ENCODE measurements at regions not wholly inside any gene's neighbourhood (a gene's known extent, or its start where the extent isn't known, plus 50 kb on each side); places are given as distances from the start of the nearest gene placed in this dataset.

DNA sequence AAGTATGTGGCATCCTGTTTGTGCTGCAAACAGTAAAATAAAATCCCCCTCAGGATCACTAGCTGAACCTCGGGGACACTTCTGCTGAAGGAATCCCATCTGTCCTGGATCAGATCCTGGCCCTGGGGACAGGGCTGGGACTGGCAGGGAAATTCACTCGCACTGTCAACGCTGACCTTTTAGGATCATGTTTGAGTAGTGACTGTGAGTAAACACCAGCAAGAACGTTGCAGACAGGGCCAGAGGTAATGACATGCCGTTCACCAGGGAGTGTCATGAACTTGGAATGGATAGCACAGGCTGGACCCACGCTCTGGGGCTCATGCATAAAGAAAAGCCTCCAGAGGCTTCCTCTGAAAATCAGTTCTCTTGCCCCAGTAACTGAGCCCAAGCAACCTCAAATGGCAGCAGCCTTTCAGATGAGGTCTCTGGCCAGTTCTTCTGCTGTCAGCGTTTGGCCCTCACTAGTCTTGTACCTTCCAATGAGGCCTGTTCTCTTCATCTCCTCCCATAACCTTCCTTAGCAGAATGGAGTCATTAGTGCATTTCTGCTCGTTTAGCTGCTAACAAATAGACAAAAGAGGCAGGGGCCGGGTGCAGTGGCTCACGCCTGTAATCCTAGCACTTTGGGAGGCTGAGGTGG, 51.0 kb upstream of the BARX2 start:
- DNase-seq (ENCODE audit: low spot score): no peak

DNA sequence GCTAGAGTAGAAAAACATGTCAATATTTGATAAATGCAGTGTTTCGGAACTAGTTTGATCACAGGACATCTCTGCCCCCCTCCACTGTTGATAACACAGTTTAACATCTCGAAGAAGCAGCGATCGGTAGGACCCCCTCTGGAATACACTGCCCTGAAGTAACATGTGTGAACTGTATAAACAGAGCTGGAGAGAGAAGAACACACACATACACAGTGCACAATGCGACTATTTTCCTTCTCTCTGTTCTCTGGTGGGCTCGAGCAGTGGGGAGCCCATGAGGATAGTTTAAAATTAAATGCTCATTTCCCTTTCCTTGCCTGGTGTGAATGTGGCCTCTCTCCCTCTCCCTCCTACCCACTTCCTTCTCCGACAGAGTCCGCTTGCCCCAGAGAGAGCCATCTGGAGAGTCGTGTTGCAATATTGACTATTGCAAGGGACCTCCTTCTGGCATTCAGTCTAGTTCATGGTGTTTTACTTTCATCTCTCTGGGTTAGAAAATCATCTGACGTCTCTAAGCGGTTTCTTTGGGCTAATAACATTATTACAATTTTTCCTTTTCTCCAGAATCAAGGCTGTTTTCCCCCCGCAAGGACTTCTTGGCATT, 51.6 kb upstream of the BARX2 start:
- no peak for DNase-seq (ENCODE audit: low spot score)

DNA sequence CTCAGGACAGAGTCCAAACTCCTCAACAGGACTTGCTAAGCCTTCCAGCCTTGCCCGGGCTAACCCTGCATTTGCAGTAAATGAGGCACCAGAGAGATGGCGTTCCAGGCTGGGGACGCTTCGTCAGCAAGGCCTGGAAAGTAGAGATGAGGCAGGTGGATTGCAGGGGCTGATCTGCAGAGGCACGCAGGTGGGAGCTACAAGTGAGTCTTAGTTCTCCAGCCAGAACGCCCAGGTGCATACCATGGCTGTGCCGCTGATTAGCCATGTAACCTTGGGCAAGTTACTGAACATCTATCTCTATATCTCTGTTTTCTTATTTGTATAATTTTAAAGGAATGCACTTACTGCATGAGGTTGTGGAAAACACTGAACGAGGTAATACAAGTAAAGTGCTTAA, 52.7 kb upstream of the BARX2 start:
- no peak for DNase-seq (ENCODE audit: low spot score)

DNA sequence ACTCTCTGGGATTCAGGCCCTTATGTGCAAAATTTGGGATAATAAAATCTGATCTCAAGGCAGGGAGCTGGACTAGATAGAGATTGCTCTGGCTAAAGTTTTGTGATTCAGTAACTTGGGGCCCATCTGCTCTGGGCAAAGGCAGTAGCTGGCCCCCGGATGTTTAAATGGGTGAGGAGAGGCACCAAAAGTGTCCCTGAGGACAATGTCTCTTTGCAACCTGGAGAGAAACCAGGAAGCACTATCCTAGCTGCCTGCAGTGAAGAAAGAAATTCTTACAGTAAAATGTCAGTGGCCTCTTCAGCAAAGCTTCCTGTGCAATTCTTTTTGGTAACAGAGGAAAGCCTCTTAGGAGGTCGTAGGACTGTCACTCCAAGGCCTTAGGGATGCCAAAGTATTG, 54.6 kb upstream of the BARX2 start:
- no peak for DNase-seq (ENCODE audit: low spot score)

DNA sequence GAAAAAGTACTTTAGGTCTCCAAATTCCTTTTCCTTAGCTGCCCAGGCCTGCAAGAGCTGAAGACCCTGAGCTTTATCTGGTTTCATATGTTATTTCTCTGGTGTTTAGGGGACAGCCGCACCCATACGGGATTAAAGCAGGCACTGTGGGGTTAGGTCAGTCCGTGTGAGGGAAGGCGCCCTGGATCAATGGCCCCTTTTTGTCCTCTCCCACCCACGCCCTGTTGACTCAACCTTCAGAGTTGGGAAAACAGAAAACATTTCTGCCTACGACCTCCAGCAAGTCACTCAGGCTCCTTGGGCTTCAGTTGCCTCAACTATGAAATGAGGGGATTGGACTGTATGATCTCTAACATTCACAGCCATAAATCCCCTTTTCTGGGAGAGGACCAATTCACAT, 55.2 kb upstream of the BARX2 start:
- DNase-seq (ENCODE audit: low spot score): no peak

DNA sequence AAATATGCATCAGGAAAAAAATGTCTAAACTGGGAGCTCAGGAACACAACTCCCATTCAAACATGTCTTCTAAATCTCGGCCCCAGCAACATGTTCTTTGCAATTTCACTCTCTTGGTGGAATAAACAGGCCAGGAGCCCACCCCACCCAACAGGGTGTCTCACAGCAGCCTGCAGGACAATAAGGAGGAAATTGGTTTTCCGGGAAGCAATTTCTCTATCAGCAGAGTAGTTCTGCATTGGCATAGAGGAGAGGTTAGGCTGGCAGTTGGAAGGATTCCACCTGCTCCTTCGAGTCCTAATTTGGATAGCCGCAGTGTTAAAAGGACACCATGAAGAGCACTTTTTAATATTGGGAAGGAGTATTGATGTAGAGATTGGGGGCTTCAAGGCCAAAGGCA, 55.9 kb upstream of the BARX2 start:
- DNase-seq (ENCODE audit: low spot score): no peak

- DNase-seq (ENCODE audit: low spot score): no peak
Observed at GRCh38 chr11:129319201-129319600, 56.4 kb upstream of the BARX2 start.

DNA sequence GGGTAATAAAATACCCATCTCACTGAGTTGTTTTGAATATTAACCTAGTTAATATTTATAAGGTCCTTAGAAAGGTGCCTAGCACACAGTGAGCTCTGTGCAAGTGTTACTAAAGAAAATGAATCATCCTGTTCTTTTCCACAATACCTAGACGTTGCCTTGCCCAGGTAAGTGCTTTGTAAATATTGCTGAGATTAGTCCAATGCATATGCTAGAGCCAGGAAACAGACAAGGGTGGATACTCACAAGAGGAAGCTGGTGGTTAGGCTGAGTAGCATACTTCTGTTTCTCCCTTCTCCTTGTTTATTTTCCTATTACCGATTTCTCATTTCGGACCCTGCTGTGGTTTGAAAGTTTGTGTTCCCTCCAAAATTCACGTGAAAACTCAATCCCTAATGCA, 58.1 kb upstream of the BARX2 start:
- DNase-seq (ENCODE audit: low spot score): no peak

GRCh38 chr11:129316781-129317180, 58.9 kb upstream of the BARX2 start:
- no peak for DNase-seq (ENCODE audit: low spot score)

GRCh38 chr11:129315781-129316579, 59.7 kb upstream of the BARX2 start:
- no peak for DNase-seq (ENCODE audit: low spot score)

- no peak for DNase-seq (ENCODE audit: low spot score)
Observed at GRCh38 chr11:129314371-129314770, 61.3 kb upstream of the BARX2 start.

GRCh38 chr11:129313541-129314297, 61.9 kb upstream of the BARX2 start:
- DNase-seq (ENCODE audit: low spot score): no peak

DNA sequence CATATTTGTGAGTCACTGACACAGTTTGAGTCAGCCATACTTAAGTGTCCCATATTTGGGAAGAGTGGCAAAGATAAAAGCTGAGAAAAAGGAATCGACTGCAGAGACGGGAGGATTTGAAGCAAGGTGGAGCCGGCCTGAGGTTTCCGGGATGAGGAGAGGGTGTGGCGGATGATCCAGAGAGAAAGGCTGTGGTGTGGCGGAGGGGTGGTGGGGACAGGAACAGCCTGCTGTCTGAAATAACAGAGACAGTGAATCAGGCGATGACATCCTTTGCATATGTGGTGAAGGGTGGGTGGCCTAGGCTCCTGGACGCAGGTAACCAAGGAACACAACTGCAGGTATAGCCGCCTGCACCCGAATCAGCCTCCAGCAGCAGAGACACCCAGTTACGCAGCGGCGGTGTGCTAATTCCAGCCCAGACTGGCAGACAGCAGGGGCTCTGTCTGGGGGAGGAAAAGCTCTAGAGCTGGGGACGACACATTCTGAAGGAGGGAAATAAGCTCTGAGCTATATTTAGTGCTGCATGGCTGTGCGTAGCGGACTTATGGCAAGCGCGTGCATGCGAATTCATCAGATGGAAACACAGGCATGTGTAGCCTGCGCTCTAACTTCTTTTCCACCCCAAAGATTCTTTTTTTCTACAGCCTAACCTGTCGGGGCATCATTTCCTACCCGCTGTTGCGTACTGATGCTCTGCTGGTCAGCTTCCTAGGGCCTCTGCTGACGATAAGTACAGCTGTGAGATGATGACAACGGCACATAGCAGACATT, 62.7 kb upstream of the BARX2 start:
- DNase-seq (ENCODE audit: low spot score): no peak

DNA sequence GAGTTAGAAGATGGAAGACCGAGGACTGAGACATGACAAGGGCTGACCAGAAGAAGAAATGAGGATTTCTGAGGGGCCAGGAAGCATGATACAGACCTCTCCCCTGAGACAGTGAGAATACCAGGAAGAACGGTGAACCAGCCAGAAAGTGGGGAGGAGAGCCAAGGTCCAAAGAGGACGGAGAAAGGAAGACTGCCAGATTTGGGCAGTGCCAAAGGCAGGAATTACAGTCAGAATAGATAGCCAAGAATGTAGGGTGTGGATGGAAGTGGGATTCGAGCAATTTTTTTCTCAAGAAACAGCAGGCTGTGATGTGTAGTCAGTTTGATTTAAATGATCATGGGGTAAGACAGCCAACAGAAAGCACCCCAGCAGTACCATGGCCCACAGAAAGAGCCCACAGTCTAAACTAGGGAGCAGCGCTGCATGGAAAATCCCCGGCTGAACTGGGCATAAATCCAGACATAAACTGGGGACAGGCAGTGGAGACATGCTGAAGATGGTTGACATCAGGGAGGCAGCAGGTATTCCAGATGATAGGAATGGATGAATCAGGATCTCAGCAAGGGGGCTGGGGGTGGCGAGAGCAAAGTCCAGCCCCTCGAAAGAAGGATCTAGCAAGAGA, 67.3 kb upstream of the BARX2 start:
- DNase-seq (ENCODE audit: low spot score): no peak

- no peak for DNase-seq (ENCODE audit: low spot score)
Observed at GRCh38 chr11:129307162-129307561, 68.5 kb upstream of the BARX2 start.

DNA sequence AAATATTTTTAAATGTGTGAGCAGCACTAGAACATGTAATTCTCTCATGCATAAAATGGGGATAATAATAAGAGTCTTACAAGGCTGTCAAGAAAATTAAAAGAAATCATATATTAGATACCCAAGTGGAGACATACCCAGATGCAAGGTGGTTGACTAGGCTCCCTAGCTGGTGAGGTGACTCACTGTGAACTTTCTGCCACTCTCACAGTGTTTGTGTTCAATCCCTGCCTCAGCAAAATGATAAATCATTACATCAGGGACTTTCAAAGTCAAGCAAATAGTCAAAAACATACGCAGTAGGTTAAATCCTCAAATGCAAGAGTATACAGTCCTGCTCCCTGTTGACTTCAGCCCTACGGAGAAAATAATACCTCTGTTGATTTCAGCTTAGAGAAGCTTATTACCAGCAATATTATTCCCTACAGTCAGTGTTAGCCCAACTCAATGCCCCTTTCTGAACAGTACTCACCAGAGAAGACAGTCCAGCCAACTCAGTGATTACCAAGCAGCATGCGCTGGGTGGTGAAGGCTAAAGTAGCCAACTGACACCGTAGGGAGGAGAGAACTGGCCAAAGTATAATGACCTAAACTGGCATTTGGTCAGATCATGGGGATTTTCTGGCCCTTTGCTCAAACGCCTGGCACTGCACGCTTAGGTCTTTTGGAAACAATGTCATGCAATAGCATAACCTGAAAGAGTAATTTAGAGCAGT, 73.1 kb upstream of the BARX2 start:
- DNase-seq (ENCODE audit: low spot score): no peak

DNA sequence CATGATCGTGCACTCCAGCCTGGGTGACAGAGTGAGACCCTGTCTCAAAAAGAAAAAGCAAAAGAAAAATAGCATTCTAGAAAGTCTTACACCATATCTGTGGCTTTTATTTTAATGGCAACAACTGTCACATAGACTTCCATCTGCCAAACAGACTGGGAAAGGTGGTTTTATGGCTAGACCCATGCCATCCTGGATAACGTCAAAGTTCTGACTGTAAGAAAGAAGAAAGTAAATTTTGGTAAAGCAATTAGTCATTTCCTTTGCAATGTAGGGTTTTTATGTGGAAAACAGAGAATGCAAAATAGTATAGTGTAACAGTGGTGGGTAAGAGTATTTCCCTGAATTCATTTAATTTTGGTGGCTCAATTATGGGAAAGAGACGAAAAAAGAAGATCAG, 75.5 kb upstream of the BARX2 start:
- DNase-seq (ENCODE audit: low spot score): no peak

- DNase-seq (ENCODE audit: low spot score): no peak
Observed at GRCh38 chr11:129298988-129299387, 76.7 kb upstream of the BARX2 start.

DNA sequence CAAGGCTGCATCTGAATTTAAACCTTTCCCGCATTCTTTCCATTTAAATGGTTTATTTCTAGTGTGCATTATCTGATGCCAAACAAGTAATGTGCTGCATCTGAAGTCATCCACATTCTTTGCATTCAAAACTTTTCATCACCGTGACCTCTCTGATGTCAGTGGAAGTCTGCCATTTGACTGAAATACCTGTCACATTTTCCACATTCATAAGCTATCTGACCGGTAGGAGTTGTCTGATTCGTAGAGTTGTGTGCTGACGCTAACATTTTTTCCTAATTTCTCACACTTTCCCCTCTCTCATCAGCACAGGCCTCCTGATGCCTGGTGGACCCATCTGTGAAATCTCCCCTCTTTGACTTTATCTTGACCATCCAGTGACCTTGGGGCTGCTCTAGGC, 79.9 kb upstream of the BARX2 start:
- no peak for DNase-seq (ENCODE audit: low spot score)

- no peak for DNase-seq (ENCODE audit: low spot score)
Observed at GRCh38 chr11:129292771-129293170, 82.9 kb upstream of the BARX2 start.

- DNase-seq (ENCODE audit: low spot score): no peak
Observed at GRCh38 chr11:129292092-129292491, 83.6 kb upstream of the BARX2 start.

Data from germinal center (tissue), 1 donor.